Cardiac septum (tissue), 1 donor: ENCODE measurements at regions not wholly inside any gene's neighbourhood (a gene's known extent, or its start where the extent isn't known, plus 50 kb on each side); places are given as distances from the start of the nearest gene placed in this dataset.
"Not testable (repeated sequence)": the region's sequence is repeated elsewhere in the genome, so short reads cannot be mapped to it uniquely, and the experiment has no call there.

Experiments used
- DNase-seq: peaks from one replicate; pipeline ENCODE4 v3.0.0-alpha.2; 2020; ENCODE audit warnings: low spot score
- intact Hi-C: fragments of 100-400 bp; cut with DNase I; formaldehyde crosslinking; loops from one replicate; pipeline ENCODE4 v1.14.0; 2022
- donor health status: DM: no; HTN: no; CAD: no.

- intact Hi-C loops: loop anchor here (2.0 kb wide), 1 partner anchor 16 kb away; no protein-coding TSS in a partner anchor
- no peak for DNase-seq
Measured at GRCh38 chr1:233782937-233783586, 121.4 kb upstream of the SLC35F3 start.

DNA sequence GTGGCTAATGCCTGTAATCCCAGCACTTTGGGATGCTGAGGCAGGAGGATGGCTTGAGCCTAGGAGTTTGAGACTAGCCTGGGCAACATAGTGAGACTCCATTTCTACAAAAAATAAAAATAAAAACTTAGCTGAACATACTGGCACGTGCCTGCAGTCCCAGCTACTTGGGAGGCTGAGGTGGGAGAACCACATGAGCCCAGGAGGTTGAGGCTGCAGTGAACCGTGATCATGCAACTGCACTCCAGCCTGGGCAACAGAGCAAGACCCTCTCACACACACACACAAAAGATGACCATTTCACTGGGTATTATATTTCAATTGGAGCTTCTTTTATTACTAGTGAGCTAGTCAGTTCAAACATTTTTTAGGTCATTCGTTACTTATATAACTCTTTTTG is 116.9 kb upstream of the SLC35F3 start:
- DNase-seq: no peak
- intact Hi-C loops: no loop called here

- intact Hi-C loops: no loop called here
- DNase-seq: no peak
Measured at GRCh38 chr1:233788687-233789086, 115.8 kb upstream of the SLC35F3 start.

GRCh38 chr1:233790121-233790520 is 114.4 kb upstream of the SLC35F3 start:
- no peak for DNase-seq
- intact Hi-C loops: loop anchor here (2.0 kb wide), 2 partner anchors 271 to 349 kb away; no protein-coding TSS in a partner anchor

DNA sequence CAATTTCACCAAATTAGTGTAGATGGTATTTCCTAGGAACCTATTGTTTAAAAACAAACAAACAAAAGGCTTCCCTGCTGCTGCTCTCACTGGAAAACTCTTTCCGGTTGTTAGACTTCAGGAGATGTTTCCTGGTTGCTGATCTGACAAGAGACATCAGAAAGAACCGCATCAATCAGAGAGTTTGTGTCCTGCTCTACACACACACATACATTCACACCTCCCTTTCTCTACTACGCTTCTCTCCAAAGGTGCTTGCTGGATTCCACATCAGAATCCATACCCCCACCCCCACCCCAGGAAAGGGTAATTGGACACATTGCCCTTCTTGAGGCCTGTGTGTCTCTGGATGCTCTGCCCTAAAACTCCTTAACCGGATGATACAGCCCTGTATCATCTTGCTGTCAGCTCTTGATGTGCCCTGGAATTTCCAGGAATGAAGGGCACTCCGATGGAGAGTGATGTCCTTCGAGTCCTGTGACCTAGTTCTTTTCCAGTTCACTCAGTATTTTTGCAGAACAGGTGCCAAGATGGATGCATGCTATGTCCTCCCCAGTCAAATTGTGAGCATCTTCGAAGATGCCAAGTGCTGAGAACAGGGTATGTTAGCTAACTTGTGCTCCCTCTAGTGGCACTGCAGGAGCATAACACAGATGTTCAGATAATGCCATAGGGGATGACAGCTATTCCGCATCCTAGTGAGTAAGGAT is 113.7 kb upstream of the SLC35F3 start:
- DNase-seq: no peak
- intact Hi-C loops: loop anchor here (2.0 kb wide), 2 partner anchors 272 to 350 kb away; no protein-coding TSS in a partner anchor

DNA sequence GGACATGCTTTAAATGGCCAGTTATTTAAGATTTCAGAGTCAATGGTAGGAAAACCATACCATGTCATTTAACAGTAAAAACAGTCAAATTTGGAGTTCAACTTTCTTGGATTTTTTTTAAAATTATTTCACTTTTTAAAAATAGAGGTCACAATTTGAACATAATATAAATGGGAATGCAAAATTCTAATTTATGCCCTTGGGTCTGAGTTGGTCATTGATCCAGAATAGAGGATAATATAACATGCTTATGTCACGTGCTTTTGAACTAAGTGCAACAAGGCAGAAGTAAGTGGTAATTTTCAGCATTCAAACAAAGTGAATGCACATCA is 113.1 kb upstream of the SLC35F3 start:
- intact Hi-C loops: loop anchor here (2.0 kb wide), 2 partner anchors 273 to 351 kb away; no protein-coding TSS in a partner anchor
- DNase-seq: no peak

GRCh38 chr1:233791721-233792120 is 112.8 kb upstream of the SLC35F3 start:
- intact Hi-C loops: loop anchor here (2.0 kb wide), 2 partner anchors 273 to 351 kb away; no protein-coding TSS in a partner anchor
- DNase-seq: no peak

DNA sequence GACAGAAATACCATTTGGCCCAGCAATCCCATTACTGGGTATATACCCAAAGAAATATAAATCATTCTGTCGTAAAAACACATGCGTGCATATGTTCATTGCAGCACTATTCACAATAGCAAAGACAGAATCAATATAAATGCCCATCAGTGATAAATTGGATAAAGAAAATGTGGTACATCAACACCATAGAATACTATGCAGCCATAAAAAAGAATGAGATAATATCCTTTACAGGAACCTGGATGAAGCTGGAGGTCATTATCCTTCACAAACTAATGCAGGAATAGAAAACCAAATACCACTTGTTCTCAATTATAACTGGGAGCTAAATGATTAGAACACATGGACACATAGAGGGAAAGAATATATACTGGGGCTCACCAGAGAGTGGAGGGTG is 109.6 kb upstream of the SLC35F3 start:
- intact Hi-C loops: no loop called here
- no peak for DNase-seq

DNA sequence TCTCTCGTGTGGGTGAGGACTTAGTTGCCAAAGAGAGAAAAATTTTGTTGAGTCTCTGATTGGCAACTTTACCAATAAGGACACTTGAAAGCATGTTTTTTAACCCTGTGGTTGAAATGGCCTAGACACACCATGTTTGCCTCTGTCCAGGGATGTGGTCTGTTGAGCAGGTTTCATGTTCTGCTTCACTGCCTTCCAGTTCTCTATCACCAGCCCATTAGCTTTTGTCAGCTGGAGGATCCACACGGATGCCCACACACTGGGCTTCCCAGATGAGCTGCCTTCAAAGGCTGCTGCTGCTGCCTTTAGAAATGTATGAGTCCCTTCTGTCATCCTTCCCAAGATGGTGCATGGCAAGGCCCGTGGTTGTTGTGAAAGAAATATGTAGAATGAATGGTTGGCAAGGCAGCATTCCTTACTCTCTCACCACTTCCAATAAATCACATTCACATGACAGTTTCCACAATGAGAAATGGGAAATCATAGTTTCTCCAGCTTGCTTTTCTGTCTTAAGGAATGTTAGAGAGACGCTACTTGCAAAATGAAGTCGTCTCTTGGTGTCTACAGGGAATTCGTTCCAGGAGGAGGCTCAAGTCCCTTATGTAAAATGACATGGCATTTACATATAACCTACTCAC is 108.2 kb upstream of the SLC35F3 start:
- DNase-seq: no peak
- intact Hi-C loops: no loop called here

DNA sequence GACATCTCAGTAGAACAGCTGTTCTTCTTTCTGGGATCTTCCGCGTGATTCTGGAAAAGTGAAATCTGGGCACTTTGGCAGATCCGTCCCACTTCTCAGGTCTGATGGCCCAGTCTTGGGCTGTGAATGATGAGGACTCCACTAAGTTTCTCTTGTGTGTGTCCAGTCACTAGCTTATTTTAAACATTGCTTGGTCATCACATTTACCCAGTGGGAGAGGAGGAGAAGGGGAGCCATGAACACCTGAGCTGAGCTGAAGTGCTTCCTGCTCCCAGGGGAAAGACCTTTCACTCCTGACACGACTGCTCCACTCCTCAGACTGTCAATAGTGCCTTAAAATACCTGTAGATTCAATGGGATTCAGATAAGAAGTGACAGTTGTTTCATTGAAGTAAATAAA is 101.9 kb upstream of the SLC35F3 start:
- no peak for DNase-seq
- intact Hi-C loops: no loop called here

DNA sequence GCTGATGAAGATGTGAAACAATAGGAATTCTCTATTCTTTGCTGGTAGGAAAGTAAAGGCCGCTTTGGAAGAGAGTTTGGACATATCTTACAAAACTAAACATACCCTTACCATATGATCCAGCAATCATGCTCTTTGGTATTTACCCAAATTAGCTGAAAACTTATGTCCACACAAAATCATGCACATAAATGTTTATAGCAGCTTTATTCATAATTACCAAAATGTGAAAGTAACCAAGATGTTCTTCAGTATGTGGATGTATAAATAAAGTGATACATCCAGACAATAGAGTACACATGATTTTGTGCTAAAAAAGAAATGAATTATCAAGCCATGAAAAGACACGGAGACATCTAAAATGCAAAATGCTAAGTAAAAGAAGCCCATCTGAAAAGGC is 98.7 kb upstream of the SLC35F3 start:
- DNase-seq: no peak
- intact Hi-C loops: no loop called here

DNA sequence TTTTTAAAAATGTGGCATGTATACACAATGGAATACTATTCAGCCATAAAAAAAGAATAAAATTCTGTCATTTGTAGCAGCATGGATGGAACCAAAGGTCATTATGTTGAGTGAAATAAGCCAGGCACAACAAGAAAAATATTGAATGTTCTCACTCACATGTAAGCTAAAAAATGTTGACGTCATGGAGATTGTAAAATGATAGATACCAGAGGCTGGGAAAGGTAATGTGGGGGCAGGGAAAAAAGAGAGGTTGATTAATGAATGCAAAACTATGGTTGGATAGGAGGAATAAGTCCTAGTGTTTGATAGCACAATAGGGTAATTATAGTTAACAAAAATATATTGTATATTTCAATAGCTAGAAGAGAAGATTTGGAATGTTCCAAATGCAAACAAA is 89.1 kb upstream of the SLC35F3 start:
- DNase-seq: no peak
- intact Hi-C loops: no loop called here

- DNase-seq: no peak
- intact Hi-C loops: no loop called here
Measured at GRCh38 chr1:233815865-233816264, 88.6 kb upstream of the SLC35F3 start.

GRCh38 chr1:233816348-233816747 is 88.1 kb upstream of the SLC35F3 start:
- no peak for DNase-seq
- intact Hi-C loops: no loop called here

GRCh38 chr1:233819042-233819441 is 85.4 kb upstream of the SLC35F3 start:
- intact Hi-C loops: no loop called here
- DNase-seq: no peak

DNA sequence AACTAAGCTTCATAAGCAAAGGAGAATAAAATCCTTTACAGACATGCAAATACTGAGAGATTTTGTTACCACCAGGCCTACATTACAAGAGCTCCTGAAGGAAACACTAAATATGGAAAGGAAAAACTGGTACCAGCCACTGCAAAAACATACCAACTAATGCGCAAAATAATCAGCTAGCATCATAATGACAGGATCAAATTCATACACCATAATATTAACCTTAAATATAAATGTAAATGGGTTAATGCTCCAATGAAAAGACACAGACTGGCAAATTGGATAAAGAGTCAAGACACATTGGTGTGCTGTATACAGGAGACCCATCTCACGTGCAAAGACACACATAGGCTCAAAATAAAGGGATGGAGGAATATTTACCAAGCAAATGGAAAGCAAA is 80.3 kb upstream of the SLC35F3 start:
- DNase-seq, intact Hi-C loops: not testable (repeated sequence)

GRCh38 chr1:233827937-233828336 is 76.5 kb upstream of the SLC35F3 start:
- DNase-seq, intact Hi-C loops: not testable (repeated sequence)

- intact Hi-C loops: no loop called here
- no peak for DNase-seq
Measured at GRCh38 chr1:233828480-233828879, 76.0 kb upstream of the SLC35F3 start.

DNA sequence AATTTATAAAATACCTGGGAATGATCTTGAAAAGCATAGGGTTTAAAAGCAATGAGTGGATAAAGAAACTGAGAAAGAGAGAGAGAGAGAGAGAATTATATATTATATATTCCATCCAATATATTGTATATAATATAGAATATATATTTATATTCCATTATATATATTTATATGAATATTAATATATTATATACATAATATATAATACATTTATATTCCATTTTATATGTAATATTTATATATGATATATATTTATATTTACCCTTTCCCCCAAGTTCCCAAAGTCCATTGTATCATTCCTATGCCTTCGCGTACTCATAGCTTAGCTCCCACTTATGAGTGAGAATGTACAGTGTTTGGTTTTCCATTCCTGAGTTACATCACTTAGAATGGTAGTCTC is 69.9 kb upstream of the SLC35F3 start:
- intact Hi-C loops: no loop called here
- no peak for DNase-seq

DNA sequence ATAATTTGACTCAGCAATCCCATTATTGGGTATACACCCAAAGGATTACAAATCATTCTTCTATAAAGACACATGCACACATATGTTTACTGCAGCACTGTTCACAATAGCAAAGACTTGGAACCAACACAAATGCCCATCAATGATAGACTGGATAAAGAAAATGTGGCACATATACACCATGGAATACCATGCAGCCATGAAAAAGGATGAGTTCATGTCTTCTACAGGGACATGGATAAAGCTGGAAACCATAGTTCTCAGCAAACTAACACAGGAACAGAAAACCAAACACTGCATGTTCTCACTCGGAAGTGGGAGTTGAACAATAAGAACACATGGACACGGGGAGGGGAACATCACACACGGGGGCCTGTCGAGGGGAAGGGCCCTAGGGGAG is 66.3 kb upstream of the SLC35F3 start:
- intact Hi-C loops, DNase-seq: not testable (repeated sequence)
